ENCODE measurements at regions not wholly inside any gene's neighbourhood (a gene's known extent, or its start where the extent isn't known, plus 50 kb on each side); places are given as distances from the start of the nearest gene placed in this dataset.

DNA sequence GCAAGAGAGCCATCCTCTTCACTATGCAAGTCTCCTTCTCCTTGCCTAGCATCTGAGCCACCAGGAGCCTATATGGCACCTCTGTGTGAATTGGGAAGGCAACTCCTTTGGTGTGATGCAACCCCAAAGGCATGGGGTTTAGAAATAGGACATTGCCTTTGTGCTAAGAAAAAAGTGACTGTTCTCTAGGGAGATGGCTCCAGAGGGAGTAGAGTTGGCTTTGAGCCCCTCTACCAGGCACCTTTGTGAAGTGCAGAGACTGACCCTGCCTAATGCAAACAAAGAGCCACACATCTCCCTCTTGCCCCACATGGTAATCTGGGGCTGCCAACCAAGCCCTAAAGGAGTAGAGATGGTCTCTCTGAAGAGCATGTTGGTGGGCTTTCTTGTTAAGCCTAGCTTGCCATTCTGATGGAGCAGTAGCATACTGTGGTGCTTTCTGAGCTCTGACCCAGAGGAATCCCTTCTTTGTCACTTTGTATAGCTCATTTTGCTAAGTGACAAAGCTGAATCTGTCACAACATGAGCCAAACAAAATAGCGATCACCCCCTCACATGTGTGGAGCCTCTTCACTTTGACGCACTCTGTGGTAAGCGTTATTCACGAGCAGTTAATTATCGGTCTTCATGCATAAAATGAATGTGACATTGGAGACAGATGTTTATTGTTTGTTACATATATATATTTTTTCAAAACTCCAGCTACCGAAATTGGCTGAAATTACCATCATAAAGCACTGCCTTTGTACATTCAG, 74.4 kb downstream of the RWDD3 start:
- no peak overlapping the region for H3K4me3 ChIP-seq (ENCODE audit: insufficient read depth, low read length)
- no peak for DNase-seq (ENCODE audit: insufficient read length, low spot score, missing footprints)
- TF ChIP-seq, protein P1, sequence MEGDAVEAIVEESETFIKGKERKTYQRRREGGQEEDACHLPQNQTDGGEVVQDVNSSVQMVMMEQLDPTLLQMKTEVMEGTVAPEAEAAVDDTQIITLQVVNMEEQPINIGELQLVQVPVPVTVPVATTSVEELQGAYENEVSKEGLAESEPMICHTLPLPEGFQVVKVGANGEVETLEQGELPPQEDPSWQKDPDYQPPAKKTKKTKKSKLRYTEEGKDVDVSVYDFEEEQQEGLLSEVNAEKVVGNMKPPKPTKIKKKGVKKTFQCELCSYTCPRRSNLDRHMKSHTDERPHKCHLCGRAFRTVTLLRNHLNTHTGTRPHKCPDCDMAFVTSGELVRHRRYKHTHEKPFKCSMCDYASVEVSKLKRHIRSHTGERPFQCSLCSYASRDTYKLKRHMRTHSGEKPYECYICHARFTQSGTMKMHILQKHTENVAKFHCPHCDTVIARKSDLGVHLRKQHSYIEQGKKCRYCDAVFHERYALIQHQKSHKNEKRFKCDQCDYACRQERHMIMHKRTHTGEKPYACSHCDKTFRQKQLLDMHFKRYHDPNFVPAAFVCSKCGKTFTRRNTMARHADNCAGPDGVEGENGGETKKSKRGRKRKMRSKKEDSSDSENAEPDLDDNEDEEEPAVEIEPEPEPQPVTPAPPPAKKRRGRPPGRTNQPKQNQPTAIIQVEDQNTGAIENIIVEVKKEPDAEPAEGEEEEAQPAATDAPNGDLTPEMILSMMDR (IDR thresholded peaks at IDR 0.05; ENCODE audit: extremely low read depth, low read depth, low read length), result no peak
- H3K4me1 ChIP-seq (ENCODE audit: insufficient read depth, low read length), result no peaks in the 10 kb centered on the region
- H3K79me2 ChIP-seq (ENCODE audit: insufficient read depth, low read length), result no peaks in the 10 kb centered on the region
- no peak overlapping the region for H3K4me2 ChIP-seq (ENCODE audit: insufficient read depth, low read length)
- H2AFZ ChIP-seq (ENCODE audit: low read length), result no peak overlapping the region
- H4K20me1 ChIP-seq (ENCODE audit: insufficient read depth, low read length), result no peaks in the 10 kb centered on the region
- no peaks in the 10 kb centered on the region for H3K36me3 ChIP-seq (ENCODE audit: insufficient read depth, low read length)
- H3K27ac ChIP-seq (ENCODE audit: low read depth, low read length), result no peak overlapping the region
- H3K27me3 ChIP-seq (ENCODE audit: insufficient read depth, low read length), result peaks cover 4% of the 10 kb centered on the region
- no peaks in the 10 kb centered on the region for H3K9me3 ChIP-seq (ENCODE audit: low read depth, low read length)

- TF ChIP-seq, protein P1 (IDR thresholded peaks at IDR 0.05; ENCODE audit: extremely low read depth, low read depth, low read length), result peak; percentile 58
- H4K20me1 ChIP-seq (ENCODE audit: insufficient read depth, low read length), result no peaks in the 10 kb centered on the region
- DNase-seq (ENCODE audit: insufficient read length, low spot score, missing footprints), result peak; percentile 21
- no peak overlapping the region for H3K4me3 ChIP-seq (ENCODE audit: insufficient read depth, low read length)
- no peaks in the 10 kb centered on the region for H3K79me2 ChIP-seq (ENCODE audit: insufficient read depth, low read length)
- no peak overlapping the region for H3K27ac ChIP-seq (ENCODE audit: low read depth, low read length)
- H3K27me3 ChIP-seq (ENCODE audit: insufficient read depth, low read length), result peaks cover 4% of the 10 kb centered on the region
- H3K4me2 ChIP-seq (ENCODE audit: insufficient read depth, low read length), result no peak overlapping the region
- no peaks in the 10 kb centered on the region for H3K9me3 ChIP-seq (ENCODE audit: low read depth, low read length)
- no peaks in the 10 kb centered on the region for H3K36me3 ChIP-seq (ENCODE audit: insufficient read depth, low read length)
- no peak overlapping the region for H2AFZ ChIP-seq (ENCODE audit: low read length)
- H3K4me1 ChIP-seq (ENCODE audit: insufficient read depth, low read length), result no peaks in the 10 kb centered on the region
Measured at GRCh38 chr1:95309031-95309471, 75.0 kb downstream of the RWDD3 start.

DNA sequence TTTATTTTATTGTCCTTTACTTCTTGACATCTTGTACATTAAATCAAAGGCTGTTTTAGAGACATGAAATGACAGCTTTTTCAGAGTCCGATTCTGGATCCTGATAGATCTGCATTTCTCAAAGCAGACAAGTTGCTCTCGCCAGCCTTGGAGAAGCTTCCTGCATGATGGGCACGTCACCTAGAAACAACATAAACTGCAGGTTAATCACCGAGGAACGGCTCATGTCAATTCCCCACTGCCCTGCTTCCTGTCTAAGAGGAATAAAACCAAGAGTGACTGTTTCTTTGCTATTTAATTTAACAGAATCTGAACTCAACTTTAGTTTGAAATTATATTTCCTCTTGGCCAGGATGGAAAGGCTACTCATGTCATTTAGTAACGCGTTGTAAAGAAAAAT, 77.0 kb downstream of the RWDD3 start:
- H3K27me3 ChIP-seq (ENCODE audit: insufficient read depth, low read length), result peaks cover 4% of the 10 kb centered on the region
- TF ChIP-seq, protein P1 (IDR thresholded peaks at IDR 0.05; ENCODE audit: extremely low read depth, low read depth, low read length), result no peak
- H3K27ac ChIP-seq (ENCODE audit: low read depth, low read length), result no peak overlapping the region
- DNase-seq (ENCODE audit: insufficient read length, low spot score, missing footprints), result no peak
- H4K20me1 ChIP-seq (ENCODE audit: insufficient read depth, low read length), result no peaks in the 10 kb centered on the region
- peak overlapping the region; percentile 10 for H3K4me2 ChIP-seq (ENCODE audit: insufficient read depth, low read length)
- H2AFZ ChIP-seq (ENCODE audit: low read length), result peak overlapping the region; percentile 30
- H3K9me3 ChIP-seq (ENCODE audit: low read depth, low read length), result no peaks in the 10 kb centered on the region
- no peak overlapping the region for H3K4me3 ChIP-seq (ENCODE audit: insufficient read depth, low read length)
- H3K36me3 ChIP-seq (ENCODE audit: insufficient read depth, low read length), result no peaks in the 10 kb centered on the region
- no peaks in the 10 kb centered on the region for H3K79me2 ChIP-seq (ENCODE audit: insufficient read depth, low read length)
- no peaks in the 10 kb centered on the region for H3K4me1 ChIP-seq (ENCODE audit: insufficient read depth, low read length)

DNA sequence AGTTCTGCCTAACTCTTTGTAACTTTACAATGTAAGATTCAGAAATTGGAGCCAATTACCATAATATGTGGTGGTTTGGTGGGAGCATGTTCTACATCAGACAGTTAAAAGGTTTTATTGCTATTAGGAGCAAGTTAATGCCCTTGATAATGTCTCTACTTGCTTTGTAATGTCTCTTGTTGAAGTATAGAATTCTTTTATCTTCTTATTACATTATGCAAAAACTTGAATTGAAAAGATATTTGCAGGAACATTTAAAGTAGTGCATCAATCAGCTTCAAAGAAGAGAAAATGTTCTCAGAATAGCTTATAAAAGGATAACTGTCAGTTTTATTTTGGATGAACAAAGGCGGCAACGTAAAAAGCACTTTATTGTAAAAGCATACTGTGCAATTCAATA, 77.8 kb downstream of the RWDD3 start:
- H2AFZ ChIP-seq (ENCODE audit: low read length), result no peak overlapping the region
- H3K4me2 ChIP-seq (ENCODE audit: insufficient read depth, low read length), result no peak overlapping the region
- H3K36me3 ChIP-seq (ENCODE audit: insufficient read depth, low read length), result no peaks in the 10 kb centered on the region

More for the DNA sequence above, 77.8 kb downstream of the RWDD3 start:
- Histone ChIP-seq H4K20me1 (ENCODE audit: insufficient read depth, low read length) (no peaks in the 10 kb centered on the region), H3K79me2 (ENCODE audit: insufficient read depth, low read length) (no peaks in the 10 kb centered on the region), H3K9me3 (ENCODE audit: low read depth, low read length) (no peaks in the 10 kb centered on the region), H3K27ac (ENCODE audit: low read depth, low read length) (no peak overlapping the region), H3K27me3 (ENCODE audit: insufficient read depth, low read length) (peaks cover 4% of the 10 kb centered on the region), H3K4me3 (ENCODE audit: insufficient read depth, low read length) (no peak overlapping the region), H3K4me1 (ENCODE audit: insufficient read depth, low read length) (no peaks in the 10 kb centered on the region)
- DNase-seq (ENCODE audit: insufficient read length, low spot score, missing footprints), result no peak
- TF ChIP-seq, protein P1 (IDR thresholded peaks at IDR 0.05; ENCODE audit: extremely low read depth, low read depth, low read length), result no peak
